Left renal cortex interstitium (tissue), 4 donors: ENCODE measurements at regions not wholly inside any gene's neighbourhood (a gene's known extent, or its start where the extent isn't known, plus 50 kb on each side); places are given as distances from the start of the nearest gene placed in this dataset.

Source experiments
- DNase-seq, 4 donors: peaks; one replicate each; pipeline ENCODE4 v3.0.0-alpha.2; 2013; ENCODE audit warnings: low read depth in 4 of 4, low spot score in 2 of 4, missing footprints in 1 of 4

GRCh38 chr1:29382851-29383745 is 146.8 kb downstream of the PTPRU start:
- no peak for DNase-seq

DNA sequence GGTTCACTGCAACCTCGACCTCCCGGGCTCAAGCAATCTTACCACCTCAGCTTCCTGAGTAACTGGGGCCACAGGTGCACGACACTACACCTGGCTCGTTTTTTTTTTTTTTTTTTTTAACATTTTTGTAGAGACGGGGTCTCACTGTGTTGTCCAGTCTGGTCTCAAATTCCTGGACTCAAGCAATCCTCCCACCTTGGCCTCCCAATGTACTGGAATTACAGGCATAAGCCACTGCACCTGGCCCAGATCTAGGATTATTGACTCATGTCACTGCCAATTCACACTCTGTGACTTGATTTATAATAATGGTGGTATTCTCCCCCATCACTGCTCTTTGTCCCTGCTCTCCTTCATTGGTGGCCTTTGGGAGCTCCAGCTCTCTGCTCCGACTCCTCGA is 145.1 kb downstream of the PTPRU start:
- no peak for DNase-seq

DNA sequence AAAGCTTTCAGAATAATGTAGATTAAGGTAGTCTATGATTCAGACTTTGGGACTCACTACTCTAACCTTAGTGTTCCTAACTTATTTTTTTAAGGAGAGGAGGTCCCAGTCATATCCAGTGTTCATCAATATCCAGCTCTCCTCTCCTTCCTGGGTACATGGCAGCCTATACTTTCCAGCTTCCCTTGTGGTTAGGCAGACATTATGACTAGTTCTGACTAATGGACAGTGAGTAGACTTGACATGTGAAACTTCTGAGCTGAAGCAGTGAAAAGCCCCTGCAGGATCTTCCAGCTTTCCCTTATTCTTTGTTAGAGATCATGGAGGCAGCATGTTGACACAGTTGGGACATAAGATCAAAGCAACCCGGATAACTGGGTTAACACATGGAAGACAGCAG is 144.2 kb downstream of the PTPRU start:
- DNase-seq: no peak

- DNase-seq: no peak
Observed at GRCh38 chr1:29379443-29380073, 143.2 kb downstream of the PTPRU start.
